Esophagus mucosa (tissue), 1 donor: ENCODE measurements at regions not wholly inside any gene's neighbourhood (a gene's known extent, or its start where the extent isn't known, plus 50 kb on each side); places are given as distances from the start of the nearest gene placed in this dataset.

Experiments used
- ATAC-seq: fragments of 200-7000 bp; cut with Tn5 transposase; one replicate; pipeline ENCODE4 v1.9.1; 2020
- donor health status: DM: yes; HTN: yes; CAD: no.

DNA sequence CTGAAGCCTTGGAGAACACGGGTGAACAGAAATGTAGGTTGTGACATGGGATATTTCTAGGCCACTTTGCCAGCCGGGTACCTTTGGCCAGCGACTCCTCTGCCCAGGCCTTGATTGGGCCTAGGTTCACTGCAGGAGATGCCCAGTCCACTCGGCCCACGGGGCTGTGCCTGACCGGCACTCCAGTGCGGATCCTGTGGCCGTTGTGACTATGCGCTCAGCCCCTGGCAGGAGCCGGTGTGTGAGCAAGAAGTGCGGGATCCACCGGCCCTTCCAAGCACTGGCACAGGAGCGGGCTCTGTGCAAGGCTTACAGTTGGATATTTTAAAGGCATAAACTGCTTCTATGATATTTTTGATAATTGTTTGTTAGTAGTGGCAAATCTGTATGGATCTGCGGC is 1042.5 kb upstream of the PCDH9 start:
- no peak for ATAC-seq

DNA sequence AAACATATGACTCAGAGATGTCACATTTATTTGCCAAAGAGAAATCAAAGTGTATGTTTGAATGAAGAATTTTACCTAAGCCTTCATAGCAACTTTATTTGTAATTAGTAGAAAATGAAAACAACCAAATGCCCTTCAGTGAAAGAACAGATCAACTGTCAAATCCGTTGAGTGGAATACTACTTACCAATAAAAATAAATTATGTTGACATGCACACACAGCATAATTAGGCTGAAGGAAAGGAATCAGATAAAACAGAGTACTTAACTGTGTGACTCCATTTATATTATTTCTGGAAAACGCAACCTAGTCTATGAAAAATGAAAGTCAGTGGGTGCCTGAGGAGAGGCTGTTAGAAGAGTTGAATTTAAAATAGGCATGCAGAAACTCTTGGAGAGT is 1034.6 kb upstream of the PCDH9 start:
- ATAC-seq: no peak

DNA sequence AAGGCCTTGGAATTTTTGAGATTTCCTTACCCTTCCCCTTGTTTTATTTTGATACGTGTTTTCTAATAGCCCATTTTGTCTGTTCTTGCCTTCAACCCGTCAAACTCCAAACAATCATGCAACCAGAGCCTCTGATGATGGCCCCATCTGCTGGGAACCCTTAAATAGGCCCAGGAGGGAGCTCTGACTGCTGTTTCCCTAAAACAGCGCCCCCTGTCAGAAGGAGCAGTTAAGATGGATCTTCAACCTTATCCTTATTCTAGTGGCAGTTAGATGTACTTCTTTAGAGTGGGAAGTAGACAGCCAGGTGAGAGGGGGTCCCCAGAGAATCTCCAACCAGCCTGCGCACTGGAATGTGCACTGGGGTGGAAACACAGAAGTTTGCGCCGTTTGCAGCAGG is 1031.0 kb upstream of the PCDH9 start:
- no peak for ATAC-seq

DNA sequence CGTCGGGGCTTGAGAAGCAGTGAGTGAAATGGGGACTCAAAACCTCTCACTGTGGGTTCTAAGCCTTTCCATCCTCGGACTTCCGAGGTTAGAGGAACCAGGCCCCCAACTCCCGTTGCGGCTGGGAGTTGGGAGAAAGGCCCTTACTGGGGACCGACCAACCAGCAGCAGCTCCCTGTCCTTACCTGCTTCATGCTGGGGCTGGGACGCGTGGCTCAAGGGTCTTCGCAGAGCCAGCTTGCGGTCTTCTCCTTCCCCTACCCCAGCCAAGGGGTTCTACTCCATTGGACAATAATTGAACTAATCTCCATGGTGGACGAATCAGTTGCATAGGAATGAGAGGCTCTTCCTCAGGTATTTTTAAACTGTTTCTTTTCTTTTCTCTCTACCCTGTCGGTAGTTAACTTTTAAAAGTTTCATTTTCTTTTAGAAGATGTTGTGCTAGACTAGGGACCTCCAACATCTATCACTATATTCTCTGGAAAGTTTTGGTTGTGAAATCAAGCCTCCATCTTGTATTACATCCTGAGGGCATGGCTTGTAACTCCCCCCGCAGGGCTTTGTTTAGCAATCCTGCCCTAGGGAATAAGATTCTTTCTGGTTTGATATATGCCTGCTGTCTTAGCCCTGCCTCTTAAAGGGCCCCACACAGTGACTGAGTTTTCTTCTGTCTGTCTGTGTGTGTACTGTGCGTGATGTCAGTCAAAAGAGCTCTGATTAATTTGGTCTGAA is 1027.1 kb upstream of the PCDH9 start:
- ATAC-seq: no peak

DNA sequence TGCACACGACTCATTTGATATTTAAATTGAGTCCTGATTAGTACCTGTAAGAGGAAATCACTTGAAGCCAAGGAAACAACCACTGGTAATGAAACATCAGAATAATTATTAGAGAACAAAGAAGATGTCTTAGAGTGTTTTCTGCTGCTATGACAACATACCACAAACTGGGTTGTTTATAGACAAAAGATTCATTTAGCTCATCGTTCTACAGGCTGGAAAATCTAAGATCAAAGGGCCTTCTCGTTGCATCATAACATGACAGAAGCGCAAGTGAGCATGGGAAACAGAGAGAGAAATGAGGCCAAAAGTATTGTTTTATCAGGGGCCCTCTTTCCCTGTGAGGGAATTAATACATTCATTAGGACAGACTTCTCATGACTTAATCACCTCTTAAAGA is 1024.0 kb upstream of the PCDH9 start:
- no peak for ATAC-seq

DNA sequence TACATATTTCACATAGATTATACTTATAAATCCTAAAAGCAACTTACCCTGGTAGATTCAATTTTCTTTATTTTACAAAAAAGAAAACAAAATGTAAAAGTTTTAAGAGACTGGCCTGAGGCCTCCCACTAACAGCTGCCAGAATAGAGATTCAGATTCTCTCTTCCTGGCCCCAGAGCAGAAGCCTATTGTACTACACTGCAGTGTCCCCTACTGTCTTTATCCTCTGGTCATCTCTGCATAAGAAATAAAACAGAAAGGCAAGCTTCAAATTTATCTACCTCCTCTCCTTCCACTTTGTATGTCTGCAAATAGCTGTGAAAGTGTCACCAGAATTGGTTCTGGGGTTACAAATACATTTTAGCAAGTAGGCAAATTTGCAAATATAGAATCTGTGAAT is 1004.1 kb upstream of the PCDH9 start:
- ATAC-seq: no peak

DNA sequence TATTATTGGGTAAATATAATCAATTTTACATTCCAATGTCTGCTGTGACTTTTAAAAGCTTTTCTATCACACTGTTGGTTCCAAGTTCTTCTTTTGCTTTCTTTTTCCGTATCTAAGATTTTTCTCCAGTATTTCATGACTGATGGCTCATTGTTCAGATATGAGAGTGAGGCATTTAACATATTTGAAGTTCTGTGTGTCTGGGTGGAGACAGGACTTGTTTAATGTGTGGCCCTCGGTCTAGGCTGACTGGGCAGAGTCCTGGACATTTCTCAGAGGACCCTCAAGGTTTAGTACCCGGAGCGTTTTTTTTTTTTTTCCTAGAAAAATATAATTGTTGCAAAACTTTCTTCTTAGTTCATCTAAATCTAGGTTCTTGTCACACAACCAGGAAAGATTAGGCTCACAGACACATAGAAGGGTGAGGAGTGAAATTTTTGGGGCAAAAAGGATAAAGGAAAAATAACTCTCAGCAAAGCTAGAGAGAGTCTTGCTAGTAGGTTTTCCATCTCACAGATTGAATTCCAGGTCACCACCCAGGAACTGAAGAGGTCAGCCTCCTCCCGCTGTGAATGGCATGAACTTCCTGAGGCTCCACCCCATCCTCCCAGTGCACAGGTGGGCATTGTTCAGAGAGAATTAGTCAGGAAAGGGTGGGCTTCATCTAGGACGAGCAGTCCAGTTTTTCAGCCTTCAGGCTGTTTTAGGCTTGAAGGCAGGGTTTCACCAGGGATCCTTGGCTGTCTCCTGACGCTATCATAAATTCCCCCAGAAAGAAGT is 1002.4 kb upstream of the PCDH9 start:
- ATAC-seq: no peak

DNA sequence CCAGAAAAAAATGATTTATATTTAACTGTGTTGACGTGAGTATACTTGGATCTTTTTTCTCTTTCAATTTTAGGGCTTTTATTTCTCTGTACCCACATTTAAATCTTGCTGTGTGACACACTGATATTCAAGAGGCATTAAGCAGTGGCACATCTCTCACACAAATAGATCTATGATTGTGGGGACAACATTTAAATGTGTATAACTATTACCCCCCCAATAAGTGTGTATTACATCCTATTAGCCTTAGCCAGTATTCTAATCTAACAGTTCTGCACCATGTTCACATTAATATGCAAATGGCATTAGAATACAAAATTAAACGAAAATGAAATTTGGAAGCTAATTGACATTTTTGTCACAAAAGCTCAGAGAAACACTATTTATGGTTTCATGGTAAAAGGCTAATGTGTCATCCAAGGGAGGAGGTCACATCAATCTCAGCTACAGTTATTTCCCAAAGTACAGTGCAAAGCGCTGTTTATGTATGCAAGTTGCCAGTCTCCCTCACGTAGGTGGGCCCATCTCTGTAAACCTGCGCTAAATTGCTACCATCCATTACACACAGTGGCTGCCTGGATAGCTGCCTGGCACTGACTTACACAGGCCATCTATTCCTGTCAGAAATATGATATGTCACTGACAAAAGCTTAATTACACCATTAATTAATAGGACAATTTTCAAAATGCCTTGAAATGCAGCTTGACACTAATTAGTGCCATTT is 984.7 kb upstream of the PCDH9 start:
- ATAC-seq: no peak

DNA sequence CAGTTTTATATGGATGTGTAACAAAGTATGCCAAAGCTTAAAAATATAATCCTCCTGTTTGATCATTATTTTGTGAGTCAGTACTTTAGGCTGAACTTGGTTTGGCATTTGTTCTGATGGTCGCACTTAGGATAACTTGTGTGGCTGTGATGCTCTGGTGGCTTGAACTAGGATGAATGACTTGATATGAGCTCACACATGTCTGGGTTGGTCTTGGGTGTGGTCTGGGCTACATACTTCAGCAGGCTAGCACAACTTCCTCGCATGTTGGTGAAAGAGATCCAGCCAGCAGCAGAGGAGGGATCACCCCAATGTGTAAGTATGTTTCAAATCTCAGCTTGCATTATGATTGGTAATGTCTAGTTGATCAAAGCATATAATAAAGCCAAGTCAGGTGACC is 969.1 kb upstream of the PCDH9 start:
- ATAC-seq: no peak

DNA sequence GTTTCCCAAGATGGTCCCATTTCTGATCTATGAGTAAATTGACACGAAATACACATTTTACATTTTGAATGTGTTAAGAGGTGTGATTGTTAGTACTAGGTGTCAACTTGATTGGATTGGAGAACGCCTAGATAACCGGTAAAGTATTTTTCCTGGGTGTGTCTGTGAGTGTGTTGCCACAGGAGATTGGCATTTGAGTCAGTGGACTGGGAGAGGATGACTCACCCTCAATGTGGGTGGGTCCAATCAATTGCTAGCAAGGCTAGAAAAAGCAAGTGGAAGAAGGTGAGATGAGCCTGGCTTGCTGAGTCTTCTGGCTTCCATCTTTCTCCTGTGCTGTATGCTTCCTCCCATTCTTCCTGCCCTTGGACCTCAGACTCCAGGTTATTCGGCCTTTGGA is 960.7 kb upstream of the PCDH9 start:
- no peak for ATAC-seq

DNA sequence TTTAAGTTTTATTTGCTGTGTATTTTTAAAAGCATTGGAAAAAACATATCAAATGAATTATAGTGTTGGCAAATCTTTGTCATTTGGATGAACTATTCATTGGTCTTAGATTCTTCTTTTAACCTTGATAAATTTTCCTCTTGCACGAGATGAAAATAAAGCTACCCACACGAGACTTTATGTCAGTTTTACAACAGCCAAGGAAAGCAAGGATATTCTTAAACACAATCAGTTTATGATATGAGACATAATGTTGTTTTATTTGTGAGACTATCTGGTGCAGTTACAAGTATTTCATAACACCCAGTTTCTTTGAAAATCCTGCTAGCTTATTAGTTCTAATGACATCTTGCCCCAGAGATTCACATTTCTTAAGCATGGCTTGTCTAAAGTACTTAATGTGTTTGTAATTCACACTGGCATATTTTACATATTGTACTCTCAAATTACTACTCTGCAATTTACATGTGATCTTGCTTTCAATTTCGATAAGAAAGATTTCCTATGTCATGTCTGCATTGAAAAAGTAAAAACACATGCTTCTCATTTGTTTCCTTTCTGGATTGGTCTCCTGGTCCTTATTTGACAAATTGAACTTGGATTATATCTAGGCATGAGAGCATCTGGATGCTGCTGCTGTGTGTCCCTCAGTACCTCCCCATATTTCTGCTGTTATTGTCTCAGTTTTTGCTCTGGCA is 955.5 kb upstream of the PCDH9 start:
- no peak for ATAC-seq

DNA sequence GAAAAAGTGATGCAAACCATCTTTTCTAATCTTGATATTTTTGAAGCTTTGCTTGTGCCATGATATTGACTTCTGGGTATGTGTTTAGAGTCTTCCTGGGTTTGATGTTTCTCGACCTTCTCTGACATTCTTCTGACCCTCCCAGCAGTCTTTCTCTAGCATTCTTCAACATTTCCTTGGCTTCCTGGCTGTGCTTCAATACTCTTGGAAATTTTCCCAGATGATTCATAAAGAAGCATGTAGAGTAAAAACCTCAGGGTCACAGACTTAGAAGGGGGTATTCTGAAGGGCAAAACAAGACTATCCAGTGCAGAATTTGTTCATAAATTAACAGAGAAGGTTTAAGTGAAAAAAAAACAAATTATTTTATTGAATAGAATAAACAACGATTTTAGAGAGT is 946.3 kb upstream of the PCDH9 start:
- ATAC-seq: no peak

DNA sequence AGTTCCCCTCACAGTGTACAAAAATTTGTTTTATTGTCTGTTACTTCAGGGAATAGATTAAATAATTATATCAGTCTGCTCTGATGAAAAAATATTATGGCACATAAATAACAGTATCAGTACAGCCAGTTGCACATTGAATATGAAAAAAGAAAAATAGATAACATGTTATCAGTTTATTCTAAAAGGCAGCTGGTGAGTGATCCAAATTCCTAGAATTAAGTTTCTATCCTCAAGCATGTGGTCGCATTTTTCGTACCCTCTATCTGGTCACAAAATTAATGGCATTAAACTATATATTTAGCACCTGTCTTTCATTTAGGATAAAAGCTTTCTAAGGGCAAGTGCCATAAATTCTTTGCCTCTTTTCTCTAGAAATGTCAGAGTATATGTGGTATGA is 944.8 kb upstream of the PCDH9 start:
- ATAC-seq: no peak

DNA sequence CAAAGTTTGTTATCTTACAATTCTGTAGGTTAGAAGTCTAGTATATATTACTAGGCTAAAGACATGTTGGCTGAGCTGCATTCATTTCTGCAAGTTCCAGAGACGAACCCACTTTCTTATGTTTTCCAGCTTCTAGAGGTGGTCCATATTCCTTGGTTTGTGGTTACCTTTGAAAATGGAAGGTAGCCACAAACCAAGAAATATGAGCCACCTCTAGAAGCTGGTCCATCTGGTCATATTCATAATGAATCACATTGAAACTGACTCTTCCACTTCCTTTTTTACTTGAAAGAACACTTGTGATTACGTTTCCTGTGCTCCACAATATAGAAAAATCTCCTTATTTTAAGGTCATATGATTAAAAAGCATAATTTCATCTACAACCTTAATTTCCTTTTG is 943.0 kb upstream of the PCDH9 start:
- no peak for ATAC-seq

DNA sequence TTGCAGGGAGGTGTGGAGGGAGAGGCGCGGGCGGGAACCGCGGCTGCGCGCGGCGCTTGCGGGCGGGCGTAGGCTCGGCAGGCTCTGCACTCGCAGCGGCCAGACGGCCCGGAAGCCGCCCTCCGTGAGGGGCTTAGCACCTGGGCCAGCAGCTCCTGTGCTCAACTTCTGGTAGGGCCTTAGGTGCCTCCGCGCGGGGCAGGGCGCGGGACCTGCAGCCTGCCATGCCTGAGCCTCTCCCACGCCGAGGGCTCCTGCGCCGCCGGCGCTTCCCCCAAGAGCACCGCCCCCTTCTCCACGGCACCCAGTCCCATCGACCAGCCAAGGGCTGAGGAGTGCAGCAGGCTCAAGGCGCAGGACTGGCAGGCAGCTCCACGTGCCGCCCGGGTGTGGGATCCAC is 940.8 kb upstream of the PCDH9 start:
- ATAC-seq: no peak

DNA sequence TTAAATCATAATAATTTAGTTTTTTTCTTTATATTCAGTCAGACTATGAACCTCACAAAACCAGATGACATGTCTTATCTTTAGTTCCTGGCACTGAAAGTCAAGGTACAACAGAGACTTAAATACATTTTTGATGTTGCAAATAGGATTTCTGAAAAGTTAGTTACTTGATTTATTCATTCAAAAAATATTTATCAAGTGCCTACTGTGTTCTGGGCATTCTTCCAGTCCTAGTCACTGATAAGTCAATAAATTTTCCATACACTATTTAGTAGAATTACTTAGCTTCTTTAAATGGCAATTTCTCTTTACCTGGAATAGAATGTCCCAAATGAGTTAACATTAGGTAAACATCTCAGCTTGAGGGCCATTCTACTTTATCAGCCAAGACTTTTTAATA is 938.3 kb upstream of the PCDH9 start:
- no peak for ATAC-seq

DNA sequence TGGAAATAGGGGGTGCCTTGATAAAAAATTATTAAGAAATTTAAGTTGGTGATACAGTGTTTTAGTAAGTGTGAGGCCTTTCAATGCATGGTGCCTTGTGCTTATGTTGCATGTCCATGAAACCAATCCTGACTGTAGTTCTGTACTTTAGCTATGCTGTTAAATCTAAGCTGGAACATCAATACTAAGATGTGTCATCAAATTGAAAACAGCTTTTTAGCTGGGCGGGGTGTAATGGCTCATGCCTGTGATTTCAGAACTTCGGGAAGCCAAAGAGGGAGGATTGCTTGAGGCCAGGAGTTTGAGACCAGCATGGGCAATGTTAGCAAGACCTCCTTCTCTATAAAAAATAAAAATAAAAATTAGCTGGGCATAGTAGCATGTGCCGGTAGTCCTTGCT is 930.3 kb upstream of the PCDH9 start:
- ATAC-seq: no peak

DNA sequence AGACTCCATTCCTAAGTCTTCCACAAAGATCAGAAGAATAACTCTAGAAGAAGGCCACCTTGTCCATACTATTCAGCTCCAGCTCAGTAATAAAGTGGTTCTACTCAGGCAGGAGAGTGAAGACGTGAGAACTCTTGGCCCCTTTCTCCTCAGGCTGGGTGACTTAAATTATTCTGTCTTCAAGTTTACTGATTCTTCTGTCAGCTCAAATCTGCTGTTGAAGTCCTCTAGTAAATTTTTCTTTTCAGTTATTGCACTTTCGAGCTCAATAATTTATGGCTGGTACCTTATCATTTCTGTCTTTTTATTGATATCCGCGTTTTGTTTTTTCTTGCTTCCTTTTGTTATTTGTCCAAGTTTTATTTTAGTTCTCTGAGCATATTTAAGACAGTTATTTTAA is 922.3 kb upstream of the PCDH9 start:
- ATAC-seq: no peak

DNA sequence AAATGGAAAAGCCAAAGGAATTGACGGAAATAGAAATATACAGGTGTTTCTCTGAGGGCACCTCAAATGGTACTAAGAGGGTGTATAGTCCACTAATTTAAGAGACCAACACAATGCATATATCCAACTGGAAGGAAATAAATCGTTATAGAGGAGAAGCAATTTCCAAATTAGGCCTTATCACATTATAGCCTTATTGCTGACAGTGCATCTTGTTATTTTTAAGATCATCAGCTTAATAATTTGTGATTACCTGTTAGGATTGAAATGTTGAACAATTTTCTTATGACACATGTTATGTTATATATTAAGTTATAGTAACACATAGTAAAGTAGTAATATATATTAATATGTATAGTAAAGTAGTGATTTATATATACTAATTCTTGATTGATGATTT is 915.7 kb upstream of the PCDH9 start:
- ATAC-seq: no peak

DNA sequence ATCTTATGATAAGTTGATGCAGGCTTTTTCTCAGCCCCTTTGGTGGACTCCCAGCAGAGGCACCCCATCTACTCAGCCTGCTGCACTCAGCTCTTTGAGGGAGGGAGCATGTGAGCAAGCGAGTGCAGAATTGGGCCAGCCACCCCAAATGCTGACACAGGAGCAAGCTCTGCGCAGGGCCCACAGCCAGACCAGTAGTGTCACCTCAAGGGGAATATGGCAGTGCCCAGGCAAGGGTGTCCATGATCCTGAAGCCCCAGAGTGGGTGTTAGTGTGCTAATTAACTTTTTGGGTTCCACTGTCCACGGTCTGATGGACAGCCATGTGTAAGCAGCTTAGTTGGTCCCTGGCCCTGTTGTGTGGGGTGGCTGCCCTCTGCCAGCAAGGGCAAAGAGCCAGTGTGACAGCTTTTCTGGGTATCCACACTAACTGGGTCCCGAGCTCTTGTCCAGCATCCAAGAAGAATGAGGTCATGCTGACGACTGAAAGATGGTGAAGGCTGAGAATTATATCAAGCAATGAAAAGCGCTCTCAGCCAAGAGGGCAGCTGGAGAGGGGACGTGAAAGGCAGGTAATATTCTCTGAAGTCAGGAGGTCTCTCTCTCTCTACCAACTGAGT is 898.3 kb upstream of the PCDH9 start:
- no peak for ATAC-seq

DNA sequence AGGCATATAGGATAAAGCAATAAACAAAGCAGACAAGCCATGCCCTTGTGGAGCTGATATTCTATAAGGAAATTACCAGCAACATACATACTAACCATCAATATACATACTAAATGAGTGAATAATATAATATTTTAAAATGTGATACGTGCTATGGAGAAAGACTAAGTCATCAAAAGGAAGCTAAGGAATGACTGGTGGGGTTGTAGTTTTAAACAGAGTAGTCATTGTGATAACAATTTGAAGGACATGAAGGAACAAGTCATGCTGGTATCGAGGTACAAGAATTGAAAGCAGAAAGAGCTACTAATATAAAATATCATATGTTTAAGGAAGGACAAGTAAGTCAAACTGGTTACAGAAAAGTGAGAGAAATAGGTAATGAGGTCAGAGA is 894.9 kb upstream of the PCDH9 start:
- ATAC-seq: no peak

DNA sequence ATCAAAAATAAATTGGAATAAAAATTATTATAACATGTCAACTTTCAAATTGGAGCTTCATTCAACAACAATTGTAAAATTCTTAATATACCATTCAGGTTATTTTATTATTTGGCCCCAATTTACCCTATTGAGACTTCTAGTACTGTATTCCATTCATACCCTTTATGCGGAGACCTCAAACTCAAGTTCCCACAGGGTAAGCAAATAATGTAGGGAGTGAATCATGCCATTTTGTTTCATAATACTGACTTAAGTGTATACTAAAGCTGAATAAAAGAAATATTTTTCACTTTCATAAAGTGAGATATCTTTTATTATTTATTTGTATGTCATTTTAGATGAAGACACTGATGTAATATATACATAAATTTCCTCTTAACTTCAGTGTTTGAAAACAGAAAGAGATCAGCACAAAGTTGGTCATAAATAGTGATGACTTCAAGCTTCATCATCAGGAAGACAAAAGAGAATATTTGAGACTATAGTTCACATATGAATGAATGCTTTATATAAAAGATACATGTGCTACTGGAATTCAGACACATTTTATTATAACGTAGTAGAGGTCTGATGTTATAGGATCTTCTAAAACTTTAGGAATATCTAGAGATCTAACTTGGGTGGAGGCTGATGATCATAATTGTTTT is 894.4 kb upstream of the PCDH9 start:
- ATAC-seq: no peak
